Astrocyte of the cerebellum (primary cell): ENCODE measurements at regions not wholly inside any gene's neighbourhood (a gene's known extent, or its start where the extent isn't known, plus 50 kb on each side); places are given as distances from the start of the nearest gene placed in this dataset.
"Not testable (repeated sequence)": the region's sequence is repeated elsewhere in the genome, so short reads cannot be mapped to it uniquely, and the experiment has no call there.

ENCODE experiments used
- DNase-seq: peaks from one replicate; pipeline ENCODE4 v3.0.0-alpha.2; 2011; ENCODE audit warnings: low read depth
- H3K4me3 ChIP-seq: 2 replicates; pipeline ENCODE4 v1.5.1; 2011; ENCODE audit warnings: mild to moderate bottlenecking, low read depth, low read length, moderate library complexity
- CTCF ChIP-seq: IDR thresholded peaks from 2 replicates; pipeline ENCODE4 v1.5.1; 2012; ENCODE audit warnings: low read length, low read depth, moderate library complexity, mild to moderate bottlenecking; ENCODE audit errors: missing control alignments
- in situ Hi-C: cut with HindIII; loops from 2 replicates; pipeline ENCODE4 v1.10.0; 2017; ENCODE audit warnings: low sequenced_read_pairs

- TF ChIP-seq CTCF: no peak
- in situ Hi-C loops: no loop called here
- H3K4me3 ChIP-seq: no peak overlapping the region
- no peak for DNase-seq
Observed at GRCh38 chr2:192544371-192544955, 349.7 kb upstream of the TMEFF2 start.

GRCh38 chr2:192542148-192543066, 347.7 kb upstream of the TMEFF2 start:
- H3K4me3 ChIP-seq, DNase-seq, in situ Hi-C loops: not testable (repeated sequence)

- no peak overlapping the region for H3K4me3 ChIP-seq
- in situ Hi-C loops: no loop called here
- DNase-seq: no peak
- TF ChIP-seq CTCF: no peak
Observed at GRCh38 chr2:192539306-192539705, 344.6 kb upstream of the TMEFF2 start.

- TF ChIP-seq CTCF: no peak
- in situ Hi-C loops: no loop called here
- H3K4me3 ChIP-seq: no peak overlapping the region
- DNase-seq: no peak
Observed at GRCh38 chr2:192536922-192537624, 342.3 kb upstream of the TMEFF2 start.

- no peak for DNase-seq
Observed at GRCh38 chr2:192535956-192536921, 341.5 kb upstream of the TMEFF2 start.

GRCh38 chr2:192534072-192534471, 339.3 kb upstream of the TMEFF2 start:
- in situ Hi-C loops: no loop called here
- TF ChIP-seq CTCF: no peak
- no peak for DNase-seq
- no peak overlapping the region for H3K4me3 ChIP-seq

More at GRCh38 chr2:192535956-192536921, 341.5 kb upstream of the TMEFF2 start:
- in situ Hi-C loops: no loop called here
- H3K4me3 ChIP-seq: no peak overlapping the region
- no peak for TF ChIP-seq CTCF

GRCh38 chr2:192524642-192525251, 330.0 kb upstream of the TMEFF2 start:
- DNase-seq, H3K4me3 ChIP-seq, in situ Hi-C loops: not testable (repeated sequence)

- H3K4me3 ChIP-seq, in situ Hi-C loops, DNase-seq: not testable (repeated sequence)
Observed at GRCh38 chr2:192524214-192524613, 329.5 kb upstream of the TMEFF2 start.
